Frontal cortex (tissue), 3 donors: ENCODE measurements at regions not wholly inside any gene's neighbourhood (a gene's known extent, or its start where the extent isn't known, plus 50 kb on each side); places are given as distances from the start of the nearest gene placed in this dataset.
"Not testable (repeated sequence)": the region's sequence is repeated elsewhere in the genome, so short reads cannot be mapped to it uniquely, and the experiment has no call there.

Experiments used
- DNase-seq, 2 donors: peaks; one replicate each; pipeline ENCODE4 v3.0.0; 2012; ENCODE audit warnings: low spot score in 2 of 2
- FAIRE-seq: peaks from 2 replicates; lab custom pipeline; 2012; peaks lifted over from hg19 to GRCh38; lab: Jason Lieb, UNC
- donor health status: control.
- donor health status: control.
- donor health status: control.

GRCh38 chr5:67561151-67561932, 364.7 kb upstream of the CD180 start:
- FAIRE-seq (no peak), DNase-seq (no peak)

- no peak for DNase-seq
- no peak for FAIRE-seq
These were observed 356.2 kb upstream of the CD180 start for GRCh38 chr5:67552773-67553172.

GRCh38 chr5:67549947-67550346, 353.3 kb upstream of the CD180 start:
- no peak for FAIRE-seq
- DNase-seq = no peak

- no peak for FAIRE-seq
These were observed 352.7 kb upstream of the CD180 start for GRCh38 chr5:67549296-67549618.

DNA sequence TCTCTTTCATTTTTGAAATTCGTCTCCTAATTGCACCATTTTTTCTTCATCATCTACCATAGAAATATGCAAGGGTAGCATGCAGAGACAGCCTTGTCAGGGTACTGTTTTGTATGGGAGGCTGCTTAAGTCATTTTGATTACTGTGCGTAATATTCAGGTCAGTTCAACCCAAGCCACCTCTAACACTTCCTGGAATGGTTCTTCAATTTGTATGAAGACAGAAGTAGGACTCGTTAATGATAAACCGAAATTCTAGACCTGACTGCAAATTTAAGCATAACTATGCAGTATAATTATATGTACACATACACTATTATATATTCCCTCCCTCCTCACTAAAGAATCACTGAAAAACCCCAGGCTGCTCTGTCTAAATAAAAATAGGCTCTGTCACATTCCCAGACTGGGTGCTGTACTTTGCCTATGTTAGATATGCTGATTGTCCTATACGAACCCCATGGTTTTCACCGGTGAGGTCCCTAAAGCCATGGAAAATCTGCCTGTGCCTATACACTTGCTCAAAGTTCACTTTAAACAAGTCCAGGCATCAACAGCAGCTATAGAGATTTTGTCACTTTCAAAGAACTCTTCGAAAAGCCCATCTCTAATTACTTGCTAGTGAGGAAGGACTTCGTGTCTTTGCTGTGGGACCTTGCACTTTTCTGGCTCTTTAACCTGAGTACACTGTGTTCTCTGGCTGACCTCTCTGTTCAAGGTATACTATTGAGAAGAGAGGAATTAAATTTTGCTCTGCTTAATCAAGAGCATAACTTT, 352.1 kb upstream of the CD180 start:
- DNase-seq (no peak), FAIRE-seq (no peak)

More at GRCh38 chr5:67549296-67549618, 352.7 kb upstream of the CD180 start:
- DNase-seq = no peak

GRCh38 chr5:67547682-67548081, 351.1 kb upstream of the CD180 start:
- no peak for FAIRE-seq
- DNase-seq = no peak

- DNase-seq, FAIRE-seq: not testable (repeated sequence)
These were observed 348.3 kb upstream of the CD180 start for GRCh38 chr5:67544942-67545341.

DNA sequence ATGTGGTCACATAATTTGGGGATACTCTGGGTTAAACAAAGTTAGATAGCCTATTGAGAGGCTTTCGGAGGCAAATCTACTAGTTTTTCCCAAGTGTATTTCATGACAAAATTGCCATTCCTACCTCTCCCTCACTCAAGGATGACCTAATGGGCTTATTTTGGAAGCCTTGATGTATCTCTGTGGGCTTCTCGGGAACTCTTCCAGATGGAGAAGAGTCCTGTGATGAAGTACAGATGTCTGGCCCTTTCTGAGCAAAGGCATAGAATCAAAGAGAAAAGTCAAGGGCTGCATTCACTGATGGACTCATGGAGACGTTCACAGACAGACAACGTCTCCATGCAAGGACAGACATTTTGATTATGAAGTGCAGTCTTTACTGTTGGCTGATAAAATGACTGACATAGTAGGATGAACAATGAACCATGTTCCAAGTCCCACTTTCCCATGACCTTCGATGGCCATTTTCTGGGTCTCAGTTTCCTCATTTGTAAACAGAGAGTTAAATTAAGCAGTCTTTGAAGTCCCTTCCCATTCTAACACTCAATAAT, 347.2 kb upstream of the CD180 start:
- no peak for DNase-seq
- no peak for FAIRE-seq

GRCh38 chr5:67542479-67542878, 345.9 kb upstream of the CD180 start:
- no peak for FAIRE-seq
- no peak for DNase-seq

DNA sequence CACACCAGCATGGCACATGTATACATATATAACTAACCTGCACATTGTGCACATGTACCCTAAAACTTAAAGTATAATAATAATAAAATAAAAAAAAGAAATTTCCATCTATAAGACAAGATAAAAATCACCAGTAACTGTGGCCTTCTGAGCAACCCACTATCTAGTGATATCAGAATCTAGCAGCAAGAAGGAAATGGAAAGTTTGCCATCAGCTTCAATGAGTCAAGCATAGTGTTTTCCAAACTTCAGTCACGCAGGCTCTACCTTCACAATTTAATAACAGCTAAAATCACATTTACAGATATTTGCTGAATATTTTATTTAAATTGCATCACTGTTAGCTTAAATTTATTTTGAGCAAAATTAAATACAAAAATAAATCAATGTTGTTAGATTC, 345.3 kb upstream of the CD180 start:
- no peak for FAIRE-seq
- DNase-seq = no peak

GRCh38 chr5:67538855-67539506, 342.4 kb upstream of the CD180 start:
- no peak for FAIRE-seq

DNA sequence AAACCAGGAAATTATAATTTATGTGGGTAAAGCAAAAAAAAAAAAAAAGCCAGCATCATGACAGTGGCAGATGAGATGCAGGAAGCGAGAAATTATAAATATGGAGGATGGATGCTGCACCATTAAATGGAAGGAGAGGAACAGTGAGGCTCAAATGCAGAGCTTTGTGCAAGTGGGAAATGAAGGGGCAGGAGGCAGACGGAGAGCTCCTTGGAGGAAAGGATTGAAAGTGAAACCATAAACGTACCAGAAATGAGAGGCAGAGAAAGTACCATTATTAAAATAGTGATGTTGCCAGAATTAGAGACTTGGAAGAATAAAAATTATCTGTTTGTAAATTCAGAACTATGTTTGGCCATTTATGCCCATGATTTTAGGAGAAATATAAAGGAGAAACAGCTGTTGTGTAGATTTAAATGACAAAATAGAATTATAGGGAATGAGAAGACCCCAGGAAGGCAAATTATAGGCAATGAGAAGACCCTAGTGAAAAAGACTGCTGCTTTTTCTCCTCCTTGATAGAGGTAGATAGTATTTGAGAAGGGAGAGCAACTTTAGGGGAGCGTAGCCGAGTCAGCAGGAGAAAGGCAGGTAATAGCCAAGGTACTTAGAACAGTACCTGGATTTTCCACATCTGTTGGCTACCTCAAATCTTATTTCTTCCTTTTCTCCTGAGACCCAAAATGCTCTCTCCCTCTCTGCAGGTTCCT, 341.0 kb upstream of the CD180 start:
- no peak for FAIRE-seq

More at GRCh38 chr5:67538855-67539506, 342.4 kb upstream of the CD180 start:
- DNase-seq = no peak

DNA sequence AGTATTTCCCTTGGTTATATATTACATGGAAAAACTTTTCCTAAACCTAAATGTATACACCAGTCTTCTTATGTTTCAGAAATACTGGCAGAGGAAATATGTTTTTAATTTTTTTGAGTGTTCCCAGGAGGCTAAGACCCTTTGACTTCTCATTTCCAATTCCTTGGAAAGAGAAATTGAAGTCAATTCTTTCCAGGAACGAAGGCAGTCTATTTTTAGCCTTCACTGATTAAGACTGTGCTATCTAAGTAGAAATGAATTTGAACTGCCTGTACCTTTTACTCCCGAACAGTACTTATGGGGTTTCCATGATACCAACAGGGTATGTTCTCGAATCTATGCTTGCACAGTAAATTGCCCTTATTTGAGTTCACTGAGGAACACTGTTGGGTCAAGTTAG, 340.3 kb upstream of the CD180 start:
- FAIRE-seq (no peak), DNase-seq (no peak)

More for the DNA sequence above, 341.0 kb upstream of the CD180 start:
- no peak for DNase-seq

DNA sequence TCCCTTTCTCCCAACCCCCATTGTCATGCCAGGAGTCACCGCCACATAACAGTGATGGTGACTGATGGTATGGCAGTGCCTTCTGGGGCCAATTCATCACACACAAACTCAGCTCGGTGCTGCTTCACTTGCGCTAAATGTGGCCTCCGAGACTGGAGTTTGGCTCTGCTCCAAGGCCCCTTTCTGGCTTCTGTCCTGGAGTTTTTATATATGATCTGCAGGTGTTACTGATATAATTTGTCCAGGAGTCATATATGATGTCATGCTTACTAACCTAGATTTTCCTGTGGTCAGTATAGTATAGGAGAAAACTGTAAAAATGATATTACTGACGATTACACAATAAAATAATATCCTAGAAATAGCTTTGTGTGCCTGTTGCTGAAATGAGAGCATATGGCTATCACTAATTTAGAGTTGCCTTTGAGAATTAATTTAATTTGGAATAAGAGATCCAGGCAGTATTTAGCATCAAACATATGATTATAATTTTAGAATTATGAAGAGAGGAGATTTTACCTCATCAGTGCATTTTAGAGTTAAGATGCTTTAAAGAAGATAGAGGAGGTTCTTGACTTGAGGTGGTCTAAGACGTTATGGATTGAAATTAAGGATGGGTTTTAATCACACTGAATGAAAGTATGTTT, 334.1 kb upstream of the CD180 start:
- DNase-seq (no peak), FAIRE-seq (no peak)

DNA sequence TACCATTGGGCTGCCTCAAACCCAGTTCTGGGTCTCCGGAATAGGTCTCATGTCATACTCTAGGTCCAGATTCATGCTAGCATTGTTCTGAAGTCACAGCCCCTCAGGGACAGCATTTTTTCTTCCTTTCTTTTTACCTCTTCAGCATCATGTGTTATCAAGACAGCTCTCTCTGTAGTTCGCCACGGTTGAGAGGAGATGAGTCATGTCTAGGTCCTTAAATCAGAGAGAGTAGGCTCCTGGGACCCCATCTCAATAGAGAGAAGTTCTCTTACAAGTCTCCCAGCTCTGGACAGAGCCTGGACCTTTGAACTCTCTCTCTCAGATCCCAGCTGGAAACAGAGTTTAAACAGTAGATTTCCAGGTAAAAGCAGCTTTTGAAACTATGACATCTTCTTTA, 332.4 kb upstream of the CD180 start:
- DNase-seq (no peak), FAIRE-seq (no peak)

DNA sequence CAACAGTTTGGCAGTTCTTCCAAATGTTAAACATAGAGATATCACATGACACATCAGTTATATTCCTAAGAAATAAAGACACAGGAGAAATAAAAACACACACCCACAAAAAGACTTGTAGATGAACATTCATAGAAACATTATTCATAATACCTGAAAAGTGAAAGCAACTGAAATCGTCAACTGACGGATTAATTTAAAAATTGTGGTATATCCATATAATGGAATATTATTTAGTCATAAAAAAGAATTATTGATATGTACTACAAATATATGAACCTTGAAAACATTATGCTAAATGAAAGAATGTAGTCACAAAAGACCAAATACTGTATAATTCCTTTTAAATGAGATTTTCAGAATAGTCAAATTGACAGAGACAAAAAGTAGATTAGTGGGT, 330.2 kb upstream of the CD180 start:
- DNase-seq = no peak
- FAIRE-seq = no peak

- no peak for DNase-seq
- FAIRE-seq = no peak
These were observed 323.7 kb upstream of the CD180 start for GRCh38 chr5:67520161-67520908.

- FAIRE-seq (no peak), DNase-seq (no peak)
These were observed 321.6 kb upstream of the CD180 start for GRCh38 chr5:67518227-67518626.
